ENCODE measurements at regions not wholly inside any gene's neighbourhood (a gene's known extent, or its start where the extent isn't known, plus 50 kb on each side); places are given as distances from the start of the nearest gene placed in this dataset.

- H3K27me3 ChIP-seq (ENCODE audit: control insufficient read depth in 1 of 2, insufficient read depth in 2 of 2, low read length in 2 of 2), result no peaks in the 10 kb centered on the region
- peaks cover 0 to 5% of the 10 kb centered on the region in 2 donors for H3K9me3 ChIP-seq (ENCODE audit: control insufficient read depth in 1 of 2, low read length in 2 of 2)
- H3K9ac ChIP-seq (ENCODE audit: low read depth in 1 of 2, low read length in 2 of 2), result no peak overlapping the region
- no peak overlapping the region for H3K27ac ChIP-seq (ENCODE audit: low read depth, low read length)
- H3K4me1 ChIP-seq (ENCODE audit: control insufficient read depth in 1 of 2, insufficient read depth in 2 of 2, low read length in 2 of 2), result peaks cover 0 to 9% of the 10 kb centered on the region in 2 donors
- H3K4me3 ChIP-seq (ENCODE audit: low read depth in 1 of 2, low read length in 2 of 2), result no peak overlapping the region
- H3K36me3 ChIP-seq (ENCODE audit: control insufficient read depth in 1 of 2, insufficient read depth in 2 of 2, low read length in 2 of 2), result no peaks in the 10 kb centered on the region
Observed at GRCh38 chr18:61706276-61706915, 186.4 kb downstream of the RNF152 start.

- Histone ChIP-seq H3K9me3 (ENCODE audit: control insufficient read depth in 1 of 2, low read length in 2 of 2) (peaks cover 0 to 5% of the 10 kb centered on the region in 2 donors), H3K4me3 (ENCODE audit: low read depth in 1 of 2, low read length in 2 of 2) (no peak overlapping the region), H3K4me1 (ENCODE audit: control insufficient read depth in 1 of 2, insufficient read depth in 2 of 2, low read length in 2 of 2) (no peaks in the 10 kb centered on the region), H3K27me3 (ENCODE audit: control insufficient read depth in 1 of 2, insufficient read depth in 2 of 2, low read length in 2 of 2) (no peaks in the 10 kb centered on the region), H3K9ac (ENCODE audit: low read depth in 1 of 2, low read length in 2 of 2) (no peak overlapping the region), H3K36me3 (ENCODE audit: control insufficient read depth in 1 of 2, insufficient read depth in 2 of 2, low read length in 2 of 2) (no peaks in the 10 kb centered on the region), H3K27ac (ENCODE audit: low read depth, low read length) (no peak overlapping the region)
Observed at GRCh38 chr18:61703508-61703907, 189.3 kb downstream of the RNF152 start.

DNA sequence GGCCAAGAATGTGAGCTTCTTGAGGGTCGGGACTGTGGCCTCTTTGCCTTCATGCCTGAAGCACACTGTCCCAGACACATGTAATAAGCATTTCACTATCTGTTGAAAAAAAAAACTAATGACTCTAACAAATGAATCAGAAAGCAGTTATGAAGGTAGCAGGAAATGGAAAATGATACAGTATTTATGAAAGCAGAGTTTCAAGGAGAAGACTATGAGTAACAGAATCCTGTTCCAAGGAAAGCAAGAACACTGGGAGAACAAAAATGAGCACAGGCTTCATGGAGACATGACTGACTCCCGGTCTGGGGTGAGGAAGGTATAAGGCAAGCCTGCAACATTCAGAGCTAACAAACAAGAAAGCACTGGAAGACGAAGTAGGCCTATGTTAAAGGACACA, 190.8 kb downstream of the RNF152 start:
- H3K9ac ChIP-seq (ENCODE audit: low read depth in 1 of 2, low read length in 2 of 2), result no peak overlapping the region

GRCh38 chr18:61699397-61700110, 193.3 kb downstream of the RNF152 start:
- no peak overlapping the region for H3K9ac ChIP-seq (ENCODE audit: low read depth in 1 of 2, low read length in 2 of 2)
- H3K27me3 ChIP-seq (ENCODE audit: control insufficient read depth in 1 of 2, insufficient read depth in 2 of 2, low read length in 2 of 2), result no peaks in the 10 kb centered on the region
- H3K4me3 ChIP-seq (ENCODE audit: low read depth in 1 of 2, low read length in 2 of 2), result no peak overlapping the region
- H3K27ac ChIP-seq (ENCODE audit: low read depth, low read length), result no peak overlapping the region
- H3K9me3 ChIP-seq (ENCODE audit: control insufficient read depth in 1 of 2, low read length in 2 of 2), result peaks cover 0 to 12% of the 10 kb centered on the region in 2 donors
- H3K4me1 ChIP-seq (ENCODE audit: control insufficient read depth in 1 of 2, insufficient read depth in 2 of 2, low read length in 2 of 2), result no peaks in the 10 kb centered on the region
- H3K36me3 ChIP-seq (ENCODE audit: control insufficient read depth in 1 of 2, insufficient read depth in 2 of 2, low read length in 2 of 2), result no peaks in the 10 kb centered on the region

More for the DNA sequence above, 190.8 kb downstream of the RNF152 start:
- Histone ChIP-seq H3K4me3 (ENCODE audit: low read depth in 1 of 2, low read length in 2 of 2) (no peak overlapping the region), H3K27ac (ENCODE audit: low read depth, low read length) (no peak overlapping the region), H3K4me1 (ENCODE audit: control insufficient read depth in 1 of 2, insufficient read depth in 2 of 2, low read length in 2 of 2) (no peaks in the 10 kb centered on the region), H3K27me3 (ENCODE audit: control insufficient read depth in 1 of 2, insufficient read depth in 2 of 2, low read length in 2 of 2) (no peaks in the 10 kb centered on the region), H3K36me3 (ENCODE audit: control insufficient read depth in 1 of 2, insufficient read depth in 2 of 2, low read length in 2 of 2) (no peaks in the 10 kb centered on the region), H3K9me3 (ENCODE audit: control insufficient read depth in 1 of 2, low read length in 2 of 2) (peaks cover 0 to 5% of the 10 kb centered on the region in 2 donors)

DNA sequence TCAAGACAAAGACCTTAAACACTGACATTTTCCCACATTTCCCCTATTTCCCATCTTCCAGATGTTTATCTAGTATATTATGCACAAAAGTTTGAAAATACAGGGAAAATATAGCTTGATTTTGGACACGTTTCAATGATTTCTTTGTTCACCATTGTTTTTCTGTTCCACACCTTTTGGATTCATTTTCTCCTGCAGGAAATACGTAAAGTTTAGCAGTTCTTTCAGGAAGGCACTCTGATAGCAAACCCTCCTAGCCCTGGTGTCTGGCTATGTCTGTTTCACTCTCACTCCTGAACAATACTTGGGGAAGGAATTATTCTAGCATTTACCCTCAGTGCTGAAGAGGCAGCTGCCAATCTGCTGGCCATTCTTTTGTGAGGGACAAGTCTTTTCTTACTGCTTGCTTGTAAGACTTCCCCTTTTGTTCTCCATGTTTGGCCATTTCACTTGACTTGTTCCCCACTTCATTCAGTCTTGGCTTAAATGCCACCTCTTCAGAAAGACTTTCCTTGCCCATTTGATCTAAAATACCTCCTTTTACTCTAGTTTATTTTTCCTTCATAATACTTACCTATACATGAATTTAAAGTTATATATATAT, 195.4 kb downstream of the RNF152 start:
- Histone ChIP-seq H3K36me3 (ENCODE audit: control insufficient read depth in 1 of 2, insufficient read depth in 2 of 2, low read length in 2 of 2) (no peaks in the 10 kb centered on the region), H3K9ac (ENCODE audit: low read depth in 1 of 2, low read length in 2 of 2) (no peak overlapping the region), H3K9me3 (ENCODE audit: control insufficient read depth in 1 of 2, low read length in 2 of 2) (peaks cover 0 to 7% of the 10 kb centered on the region in 2 donors), H3K4me1 (ENCODE audit: control insufficient read depth in 1 of 2, insufficient read depth in 2 of 2, low read length in 2 of 2) (no peaks in the 10 kb centered on the region), H3K27me3 (ENCODE audit: control insufficient read depth in 1 of 2, insufficient read depth in 2 of 2, low read length in 2 of 2) (no peaks in the 10 kb centered on the region), H3K27ac (ENCODE audit: low read depth, low read length) (no peak overlapping the region), H3K4me3 (ENCODE audit: low read depth in 1 of 2, low read length in 2 of 2) (no peak overlapping the region)

DNA sequence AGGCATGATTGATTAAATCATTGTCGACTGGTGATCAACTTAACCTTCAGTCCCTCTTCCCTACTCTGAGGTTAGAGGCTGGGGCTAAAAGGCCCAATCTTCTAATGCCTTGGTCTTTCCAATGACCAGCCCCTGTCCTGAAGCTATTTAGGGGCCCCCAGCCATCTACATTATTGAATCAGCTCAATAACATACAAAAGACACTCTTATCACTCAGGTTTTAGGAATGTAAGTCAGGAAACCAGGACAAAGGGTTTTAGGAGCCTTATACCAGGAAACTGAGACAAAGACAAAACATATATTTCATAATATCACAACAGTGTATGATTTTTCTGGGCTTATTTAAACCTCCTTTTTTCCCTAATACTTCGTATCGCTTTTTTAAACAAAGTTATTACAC, 198.6 kb downstream of the RNF152 start:
- H3K27me3 ChIP-seq (ENCODE audit: control insufficient read depth in 1 of 2, insufficient read depth in 2 of 2, low read length in 2 of 2), result no peaks in the 10 kb centered on the region
- no peak overlapping the region for H3K4me3 ChIP-seq (ENCODE audit: low read depth in 1 of 2, low read length in 2 of 2)
- H3K36me3 ChIP-seq (ENCODE audit: control insufficient read depth in 1 of 2, insufficient read depth in 2 of 2, low read length in 2 of 2), result no peaks in the 10 kb centered on the region
- no peak overlapping the region for H3K27ac ChIP-seq (ENCODE audit: low read depth, low read length)
- H3K4me1 ChIP-seq (ENCODE audit: control insufficient read depth in 1 of 2, insufficient read depth in 2 of 2, low read length in 2 of 2), result no peaks in the 10 kb centered on the region
- H3K9me3 ChIP-seq (ENCODE audit: control insufficient read depth in 1 of 2, low read length in 2 of 2), result peaks cover 0 to 7% of the 10 kb centered on the region in 2 donors
- no peak overlapping the region for H3K9ac ChIP-seq (ENCODE audit: low read depth in 1 of 2, low read length in 2 of 2)

GRCh38 chr18:61690418-61691138, 202.2 kb downstream of the RNF152 start:
- no peaks in the 10 kb centered on the region for H3K27me3 ChIP-seq (ENCODE audit: control insufficient read depth in 1 of 2, insufficient read depth in 2 of 2, low read length in 2 of 2)
- no peaks in the 10 kb centered on the region for H3K4me1 ChIP-seq (ENCODE audit: control insufficient read depth in 1 of 2, insufficient read depth in 2 of 2, low read length in 2 of 2)
- H3K9me3 ChIP-seq (ENCODE audit: control insufficient read depth in 1 of 2, low read length in 2 of 2), result peaks cover 0 to 4% of the 10 kb centered on the region in 2 donors
- H3K9ac ChIP-seq (ENCODE audit: low read depth in 1 of 2, low read length in 2 of 2), result no peak overlapping the region
- H3K36me3 ChIP-seq (ENCODE audit: control insufficient read depth in 1 of 2, insufficient read depth in 2 of 2, low read length in 2 of 2), result no peaks in the 10 kb centered on the region
- no peak overlapping the region for H3K27ac ChIP-seq (ENCODE audit: low read depth, low read length)
- H3K4me3 ChIP-seq (ENCODE audit: low read depth in 1 of 2, low read length in 2 of 2), result no peak overlapping the region

- H3K27me3 ChIP-seq (ENCODE audit: control insufficient read depth in 1 of 2, insufficient read depth in 2 of 2, low read length in 2 of 2), result no peaks in the 10 kb centered on the region
- H3K9ac ChIP-seq (ENCODE audit: low read depth in 1 of 2, low read length in 2 of 2), result no peak overlapping the region
- no peaks in the 10 kb centered on the region for H3K36me3 ChIP-seq (ENCODE audit: control insufficient read depth in 1 of 2, insufficient read depth in 2 of 2, low read length in 2 of 2)
- H3K9me3 ChIP-seq (ENCODE audit: control insufficient read depth in 1 of 2, low read length in 2 of 2), result no peaks in the 10 kb centered on the region
- no peak overlapping the region for H3K4me3 ChIP-seq (ENCODE audit: low read depth in 1 of 2, low read length in 2 of 2)
- no peak overlapping the region for H3K27ac ChIP-seq (ENCODE audit: low read depth, low read length)
- H3K4me1 ChIP-seq (ENCODE audit: control insufficient read depth in 1 of 2, insufficient read depth in 2 of 2, low read length in 2 of 2), result no peaks in the 10 kb centered on the region
Observed at GRCh38 chr18:61687317-61687716, 205.5 kb downstream of the RNF152 start.

DNA sequence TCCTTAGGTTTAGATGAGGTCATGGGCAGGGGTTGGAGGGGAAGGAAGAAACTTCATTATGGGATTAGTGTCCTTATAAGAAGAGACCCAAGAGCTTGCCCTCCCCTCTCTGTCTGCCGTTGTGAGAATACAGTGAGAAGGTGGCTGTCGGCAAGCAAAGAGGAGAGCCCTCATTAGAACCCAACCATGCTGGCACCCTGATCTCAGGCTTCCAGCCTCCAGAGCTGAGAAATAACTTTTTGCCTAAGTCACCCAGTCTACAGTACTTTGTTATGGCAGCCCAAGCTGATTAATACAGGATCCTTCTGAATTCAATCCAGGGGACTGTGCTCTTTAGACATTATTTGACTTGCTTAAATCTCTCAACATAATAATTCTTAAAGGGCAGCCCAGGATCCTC, 209.0 kb downstream of the RNF152 start:
- no peak overlapping the region for H3K4me3 ChIP-seq (ENCODE audit: low read depth in 1 of 2, low read length in 2 of 2)
- peaks cover 5 to 9% of the 10 kb centered on the region in 2 donors for H3K9me3 ChIP-seq (ENCODE audit: control insufficient read depth in 1 of 2, low read length in 2 of 2)
- H3K27ac ChIP-seq (ENCODE audit: low read depth, low read length), result no peak overlapping the region
- no peaks in the 10 kb centered on the region for H3K27me3 ChIP-seq (ENCODE audit: control insufficient read depth in 1 of 2, insufficient read depth in 2 of 2, low read length in 2 of 2)
- no peak overlapping the region for H3K9ac ChIP-seq (ENCODE audit: low read depth in 1 of 2, low read length in 2 of 2)
- no peaks in the 10 kb centered on the region for H3K4me1 ChIP-seq (ENCODE audit: control insufficient read depth in 1 of 2, insufficient read depth in 2 of 2, low read length in 2 of 2)
- no peaks in the 10 kb centered on the region for H3K36me3 ChIP-seq (ENCODE audit: control insufficient read depth in 1 of 2, insufficient read depth in 2 of 2, low read length in 2 of 2)

- Histone ChIP-seq H3K4me1 (ENCODE audit: control insufficient read depth in 1 of 2, insufficient read depth in 2 of 2, low read length in 2 of 2) (no peaks in the 10 kb centered on the region), H3K9ac (ENCODE audit: low read depth in 1 of 2, low read length in 2 of 2) (no peak overlapping the region), H3K27me3 (ENCODE audit: control insufficient read depth in 1 of 2, insufficient read depth in 2 of 2, low read length in 2 of 2) (no peaks in the 10 kb centered on the region), H3K9me3 (ENCODE audit: control insufficient read depth in 1 of 2, low read length in 2 of 2) (peaks cover 5 to 10% of the 10 kb centered on the region in 2 donors), H3K36me3 (ENCODE audit: control insufficient read depth in 1 of 2, insufficient read depth in 2 of 2, low read length in 2 of 2) (no peaks in the 10 kb centered on the region), H3K27ac (ENCODE audit: low read depth, low read length) (no peak overlapping the region), H3K4me3 (ENCODE audit: low read depth in 1 of 2, low read length in 2 of 2) (no peak overlapping the region)
Observed at GRCh38 chr18:61681065-61681464, 211.7 kb downstream of the RNF152 start.
